ENCODE measurements at regions not wholly inside any gene's neighbourhood (a gene's known extent, or its start where the extent isn't known, plus 50 kb on each side); places are given as distances from the start of the nearest gene placed in this dataset.

DNA sequence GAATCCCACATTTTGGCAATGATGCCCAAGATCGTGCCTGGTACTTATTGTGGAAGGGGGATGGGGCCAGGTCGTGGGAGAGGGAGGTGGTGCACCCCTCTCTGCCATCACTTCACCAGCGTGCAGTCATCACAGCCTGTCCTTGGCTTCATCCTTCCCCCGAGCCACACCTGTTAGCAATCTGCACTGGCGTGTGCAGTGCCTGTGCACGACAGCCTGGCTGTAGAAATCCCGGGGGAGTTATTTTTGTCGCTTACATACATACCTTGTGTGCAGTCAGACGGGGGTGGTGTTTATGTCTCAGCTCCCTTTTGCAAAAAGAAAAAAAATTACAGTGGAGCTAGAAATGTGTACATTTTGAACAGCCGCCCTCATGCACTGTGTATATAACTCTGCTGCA, 216.0 kb downstream of the TLE3 start:
- no peak for DNase-seq

- no peak for DNase-seq
These were observed 214.4 kb downstream of the TLE3 start for GRCh38 chr15:69883306-69883705.

- no peak for DNase-seq
These were observed 212.4 kb downstream of the TLE3 start for GRCh38 chr15:69885173-69885955.

DNA sequence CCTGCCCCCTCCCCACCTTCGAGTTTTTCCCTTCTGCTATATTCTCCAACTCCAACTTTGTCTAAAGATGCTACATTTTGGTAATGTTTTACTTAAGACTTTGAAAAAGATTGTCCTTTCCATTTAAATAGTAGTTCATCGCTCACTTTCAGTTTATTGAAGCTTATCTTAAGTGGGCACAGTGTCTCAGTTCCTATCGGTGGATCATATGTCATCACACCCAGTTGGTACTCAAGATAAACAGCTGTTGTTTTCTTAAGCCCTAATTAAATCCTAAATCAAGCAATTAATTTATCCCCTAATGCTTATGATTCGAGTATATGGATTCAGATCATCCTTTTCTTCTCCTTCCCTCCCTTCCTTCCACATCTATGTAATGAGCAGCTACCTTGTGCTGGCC, 210.7 kb downstream of the TLE3 start:
- no peak for DNase-seq

- no peak for DNase-seq
These were observed 210.2 kb downstream of the TLE3 start for GRCh38 chr15:69887553-69887952.

- DNase-seq = no peak
These were observed 209.3 kb downstream of the TLE3 start for GRCh38 chr15:69888406-69888805.

DNA sequence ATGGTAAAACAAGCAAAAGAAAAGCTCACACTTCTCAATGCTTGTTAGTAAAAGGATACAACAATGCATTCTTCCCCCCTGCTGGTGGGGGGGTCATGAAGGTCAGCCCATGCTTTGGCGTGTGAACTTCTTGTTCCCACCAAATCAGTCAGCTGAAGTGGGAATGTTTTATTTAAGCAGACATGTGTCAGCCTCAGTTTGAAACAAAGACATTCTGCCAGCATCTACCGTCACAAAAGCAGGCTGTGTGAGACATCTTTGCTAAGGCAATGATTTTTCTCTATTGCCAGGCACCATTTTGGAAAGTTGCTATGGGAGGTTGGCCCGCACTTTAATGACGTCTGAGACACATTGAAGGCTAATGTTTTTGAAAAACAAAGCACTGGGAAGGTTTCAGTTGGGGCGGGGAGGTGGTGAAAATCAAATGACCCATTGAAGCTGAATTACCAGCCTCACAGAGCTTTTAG, 206.6 kb downstream of the TLE3 start:
- no peak for DNase-seq

DNA sequence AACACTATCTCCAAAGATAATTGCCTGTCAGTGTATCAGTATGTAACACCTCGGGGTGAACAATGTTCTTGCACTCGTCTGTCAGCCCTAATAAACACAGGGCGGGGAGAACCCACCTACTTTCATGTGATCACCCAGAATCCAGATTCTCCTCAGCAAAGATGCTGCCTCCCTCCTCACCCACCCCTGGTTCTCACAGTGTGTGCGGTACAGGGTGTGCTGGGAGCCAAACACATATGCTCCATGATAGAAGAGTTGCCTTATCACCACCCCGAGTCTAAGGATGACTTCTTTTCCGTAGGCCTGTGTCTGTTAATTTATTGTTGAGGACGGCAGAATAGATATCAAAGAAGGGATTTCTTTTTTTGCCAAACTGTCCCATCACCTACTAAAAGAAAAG, 206.1 kb downstream of the TLE3 start:
- DNase-seq = no peak

DNA sequence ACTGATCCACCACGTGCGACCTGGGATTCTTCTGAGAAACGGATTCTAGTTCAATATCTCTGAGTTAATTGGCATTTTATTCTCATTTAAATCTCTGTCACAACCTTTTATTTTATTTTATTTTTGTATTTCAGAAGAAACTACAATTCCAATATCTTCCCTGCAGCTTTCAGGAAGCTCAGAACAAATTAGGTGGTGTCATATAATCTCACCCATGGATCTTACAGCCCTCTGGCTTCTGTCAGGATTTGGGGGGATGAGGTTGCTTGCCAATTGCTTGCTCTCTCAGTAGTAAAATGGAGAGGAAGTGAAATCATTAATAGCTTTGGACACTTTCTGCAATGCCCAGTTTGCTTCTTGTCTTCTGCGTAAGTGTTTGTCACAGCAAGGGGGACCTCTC, 205.4 kb downstream of the TLE3 start:
- no peak for DNase-seq

GRCh38 chr15:69893086-69893485, 204.6 kb downstream of the TLE3 start:
- no peak for DNase-seq

GRCh38 chr15:69893863-69894262, 203.9 kb downstream of the TLE3 start:
- no peak for DNase-seq

- DNase-seq = no peak
These were observed 202.5 kb downstream of the TLE3 start for GRCh38 chr15:69895202-69895601.

- no peak for DNase-seq
These were observed 201.1 kb downstream of the TLE3 start for GRCh38 chr15:69896606-69897005.

DNA sequence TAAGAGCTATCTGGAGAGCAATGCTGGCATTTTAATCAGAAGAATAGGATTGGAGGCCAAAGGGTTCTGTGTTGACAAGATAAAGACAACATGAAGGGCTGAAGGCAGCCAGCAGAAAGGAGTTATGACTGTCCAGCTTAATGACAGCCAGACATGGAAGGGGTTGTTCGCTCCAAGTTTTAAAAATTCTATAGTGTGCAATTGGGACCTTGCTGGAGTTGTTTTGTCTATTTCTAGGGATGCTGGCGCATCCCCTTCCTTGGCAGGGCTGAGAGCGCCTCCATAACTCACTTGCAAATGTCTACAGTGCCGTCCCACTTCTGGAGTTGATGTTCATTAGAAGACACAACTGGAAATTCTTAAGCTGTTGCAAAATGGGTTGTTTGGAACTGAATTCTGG, 200.7 kb downstream of the TLE3 start:
- DNase-seq = no peak

DNA sequence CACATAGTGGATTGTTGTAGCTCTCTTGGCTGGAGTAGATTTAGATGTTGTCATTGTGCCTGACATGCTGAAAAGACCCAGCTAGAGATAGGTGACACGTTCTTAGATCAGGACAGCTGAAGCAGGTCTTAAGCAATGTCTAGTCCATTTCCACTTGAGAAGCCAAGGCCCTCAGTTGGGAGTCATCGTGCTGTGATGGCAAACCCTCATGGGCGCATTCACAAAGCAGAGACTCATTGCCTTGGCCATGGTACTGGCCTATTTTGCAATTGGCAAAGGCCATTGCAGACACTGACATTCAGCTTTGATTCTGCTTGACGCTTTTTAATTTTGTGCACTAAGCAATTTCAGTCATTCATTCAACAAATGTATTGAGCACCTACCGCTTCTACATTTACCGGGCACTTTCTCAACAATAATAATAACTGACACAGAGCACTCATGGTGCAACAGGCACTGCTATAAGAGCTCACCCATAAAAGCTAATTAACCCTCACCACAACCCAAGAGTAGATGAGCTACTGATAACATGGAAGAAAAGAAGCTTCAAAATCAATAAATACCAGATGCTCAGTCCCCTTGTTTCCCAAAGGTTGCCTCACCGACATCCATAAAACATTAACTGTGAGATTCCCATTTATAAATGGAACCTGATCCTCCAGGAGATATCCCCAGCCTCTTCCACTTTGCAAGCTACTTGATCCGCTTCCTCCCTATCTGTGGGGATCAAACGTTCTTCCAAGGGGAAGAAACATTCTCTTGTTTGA, 200.1 kb downstream of the TLE3 start:
- no peak for DNase-seq

- no peak for DNase-seq
These were observed 199.5 kb downstream of the TLE3 start for GRCh38 chr15:69898243-69898642.

- DNase-seq = no peak
These were observed 195.2 kb downstream of the TLE3 start for GRCh38 chr15:69902414-69903062.

DNA sequence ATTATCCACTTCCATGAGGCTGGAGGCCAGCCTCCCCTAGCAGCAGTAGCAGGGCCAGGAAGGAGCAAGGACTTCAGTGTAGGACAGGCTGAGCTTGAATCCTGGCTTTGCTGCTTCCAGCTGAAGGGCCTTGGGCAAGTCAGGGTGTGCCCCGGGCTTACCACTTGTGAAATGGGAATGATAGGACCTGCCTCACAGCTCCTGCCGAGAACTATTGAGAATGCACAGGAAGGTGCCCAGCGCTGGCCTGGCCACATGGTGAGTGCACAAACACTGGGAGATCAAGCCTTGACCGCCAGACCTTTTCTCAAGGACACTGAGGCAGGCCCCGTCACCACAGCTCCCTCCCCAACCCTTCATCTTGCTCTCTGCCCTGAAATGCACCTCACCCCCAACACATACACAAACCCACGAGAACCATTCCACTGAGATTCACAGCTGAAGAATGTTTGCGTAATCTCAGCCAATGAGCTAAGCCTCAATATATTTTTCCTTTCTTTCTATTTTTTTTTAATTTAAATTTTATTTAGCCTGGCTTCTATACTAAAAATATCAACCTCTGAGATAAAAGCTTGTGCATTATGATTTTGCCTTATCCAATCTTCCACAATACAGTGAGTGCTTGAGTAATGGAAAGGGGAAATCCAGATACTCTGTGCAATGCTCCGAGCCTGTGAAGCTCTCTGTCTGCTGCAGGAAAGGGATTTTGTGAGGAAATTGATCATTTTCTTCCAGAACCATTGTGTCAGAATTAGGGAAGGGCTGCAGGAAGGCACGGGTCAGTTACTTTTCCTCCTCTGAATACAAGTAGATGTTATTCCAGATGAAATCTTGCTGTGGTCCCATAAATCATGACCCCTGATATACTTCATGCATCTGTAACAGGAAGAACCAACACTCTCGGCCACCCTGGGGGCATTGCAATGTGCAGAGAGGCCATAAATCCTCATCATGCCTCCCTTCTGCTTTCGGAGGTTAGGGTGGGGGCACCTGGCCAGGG, 193.9 kb downstream of the TLE3 start:
- DNase-seq = no peak

DNA sequence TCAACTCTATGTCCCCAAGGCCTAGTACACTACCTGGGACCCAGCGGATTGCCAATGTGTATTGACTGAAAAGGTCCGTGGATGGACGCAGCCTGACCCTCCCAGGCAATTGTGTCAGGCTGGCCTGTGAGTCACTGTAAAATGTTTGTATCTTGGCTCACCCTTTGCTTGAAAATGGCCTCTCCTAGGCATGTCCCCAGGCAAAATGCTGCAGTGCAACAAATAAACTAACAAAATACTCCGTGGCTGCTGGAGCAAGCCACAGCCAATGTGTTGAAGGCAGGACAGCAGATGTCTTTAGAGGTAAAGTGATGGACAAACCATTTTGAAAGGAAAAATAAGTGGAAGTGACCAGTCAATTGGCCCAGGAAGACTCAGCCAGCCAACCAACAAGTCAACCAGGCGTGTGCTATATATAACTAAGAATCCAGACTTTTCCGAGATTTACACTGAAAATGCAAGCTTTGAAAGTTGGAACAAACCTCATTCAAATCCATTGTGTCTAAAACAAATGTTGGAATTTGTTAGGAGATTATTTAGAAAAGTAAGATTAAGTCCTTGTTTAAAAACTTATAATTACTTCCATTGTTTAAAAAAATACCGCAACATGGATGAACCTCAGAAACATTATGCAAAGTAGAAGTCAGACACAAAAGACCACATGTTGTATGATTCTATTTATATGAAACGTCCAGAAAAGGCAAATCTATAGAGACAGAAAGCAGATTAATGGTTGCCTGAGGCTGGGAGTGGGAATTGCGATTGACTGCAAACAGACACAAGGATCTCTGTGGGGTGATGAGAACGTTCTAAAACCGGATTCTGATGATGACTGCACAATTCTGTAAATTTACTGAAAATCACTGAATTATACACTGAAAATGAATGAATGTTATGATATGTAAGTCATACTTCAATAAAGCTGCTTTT, 191.2 kb downstream of the TLE3 start:
- DNase-seq = no peak

GRCh38 chr15:69908060-69908459, 189.7 kb downstream of the TLE3 start:
- no peak for DNase-seq

Data from stimulated activated CD4-positive, alpha-beta T cell treated with anti-CD3 and anti-CD28 coated beads, Interleukin-12 subunit alpha, Interleukin-12 subunit beta, amount 100 ng/mL, for 4 hours (primary cell).